HEK293T (cell line): ENCODE measurements at regions not wholly inside any gene's neighbourhood (a gene's known extent, or its start where the extent isn't known, plus 50 kb on each side); places are given as distances from the start of the nearest gene placed in this dataset.
"Not testable (repeated sequence)": the region's sequence is repeated elsewhere in the genome, so short reads cannot be mapped to it uniquely, and the experiment has no call there.

Source experiments
- CTCF ChIA-PET: fragments of 350-600 bp; formaldehyde crosslinking; extraction: SDS; loops from one replicate; lab custom pipeline; 2021; ENCODE audit warnings: antibody characterized with exemption, inconsistent platforms; lab: Yijun Ruan, JAX
- POLR2A ChIA-PET: fragments of 350-600 bp; formaldehyde crosslinking; extraction: SDS; loops from one replicate; lab custom pipeline; 2020; ENCODE audit warnings: antibody characterized with exemption, inconsistent platforms; lab: Yijun Ruan, JAX
- DNase-seq: peaks from one replicate; pipeline ENCODE4 v3.0.0; 2012; ENCODE audit warnings: mixed read lengths; ENCODE audit errors: extremely low spot score
- ARNT ChIP-seq: fragments of 450-650 bp; IDR thresholded peaks from 2 replicates; pipeline ENCODE4 v1.6.1; 2017; ENCODE audit warnings: mild to moderate bottlenecking
- BHLHE40 ChIP-seq: fragments of 450-650 bp; IDR thresholded peaks from 2 replicates; pipeline ENCODE4 v1.6.1; 2016; ENCODE audit warnings: mild to moderate bottlenecking, moderate library complexity, borderline replicate concordance
- CTBP1 ChIP-seq: fragments of 450-650 bp; IDR thresholded peaks from 2 replicates; pipeline ENCODE4 v1.6.1; 2016; ENCODE audit warnings: borderline replicate concordance
- ELF4 ChIP-seq: fragments of 450-650 bp; IDR thresholded peaks from 2 replicates; pipeline ENCODE4 v1.6.1; 2017; ENCODE audit warnings: antibody characterized with exemption
- FOXA1 ChIP-seq: fragments of 450-650 bp; IDR thresholded peaks from 2 replicates; pipeline ENCODE4 v1.6.1; 2016; ENCODE audit warnings: mild to moderate bottlenecking
- FOXK2 ChIP-seq: fragments of 450-650 bp; IDR thresholded peaks from 2 replicates; pipeline ENCODE4 v1.6.1; 2016; ENCODE audit warnings: mild to moderate bottlenecking
- FOXM1 ChIP-seq: fragments of 450-650 bp; IDR thresholded peaks from 2 replicates; pipeline ENCODE4 v1.6.1; 2017; ENCODE audit warnings: mild to moderate bottlenecking, borderline replicate concordance
- HDGF ChIP-seq: fragments of 450-650 bp; IDR thresholded peaks from 2 replicates; pipeline ENCODE4 v1.6.1; 2017; ENCODE audit warnings: antibody characterized with exemption, borderline replicate concordance
- L3MBTL2 ChIP-seq: fragments of 450-650 bp; conservative IDR thresholded peaks from 2 replicates; pipeline ENCODE4 v1.6.1; 2016; ENCODE audit warnings: mild to moderate bottlenecking
- LEF1 ChIP-seq: fragments of 450-650 bp; IDR thresholded peaks from 2 replicates; pipeline ENCODE4 v1.6.1; 2017; ENCODE audit warnings: mild to moderate bottlenecking, borderline replicate concordance
- NFRKB ChIP-seq: fragments of 450-650 bp; IDR thresholded peaks from 2 replicates; pipeline ENCODE4 v1.6.1; 2016; ENCODE audit warnings: mild to moderate bottlenecking, moderate library complexity
- SP1 ChIP-seq: fragments of 450-650 bp; IDR thresholded peaks from 2 replicates; pipeline ENCODE4 v1.6.1; 2017
- SUZ12 ChIP-seq: fragments of 450-650 bp; IDR thresholded peaks from 2 replicates; pipeline ENCODE4 v1.6.1; 2016; ENCODE audit warnings: mild to moderate bottlenecking
- TARDBP ChIP-seq: fragments of 450-650 bp; IDR thresholded peaks from 2 replicates; pipeline ENCODE4 v1.6.1; 2016
- ZNF384 ChIP-seq: fragments of 450-650 bp; IDR thresholded peaks from 2 replicates; pipeline ENCODE4 v1.6.1; 2016
- TF ChIP-seq, protein P1 (sequence below): fragments of 450-650 bp; IDR thresholded peaks from 2 replicates; pipeline ENCODE4 v1.6.1; 2016

DNA sequence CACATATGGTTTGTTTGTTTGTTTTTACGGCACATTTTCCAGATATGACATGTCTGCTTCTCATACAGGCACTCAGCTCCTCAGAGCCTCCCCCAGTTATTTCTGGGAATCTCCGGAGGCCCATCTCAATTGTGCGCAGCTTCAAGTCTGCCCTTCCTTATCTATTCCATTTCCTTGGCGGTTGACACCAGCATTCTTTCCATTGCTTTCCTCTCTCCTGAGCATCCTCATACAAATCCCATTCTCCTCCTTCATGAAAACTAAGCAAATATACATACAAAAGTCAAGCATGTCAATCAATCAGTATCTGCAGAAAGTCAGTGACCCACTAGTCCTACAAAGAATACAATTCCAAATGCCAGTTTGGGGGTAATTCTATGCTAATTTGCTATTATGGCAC is 166.7 kb downstream of the SQOR start:
- POLR2A ChIA-PET: no interaction called here
- CTCF ChIA-PET: no interaction called here
- DNase-seq: no peak
- TF ChIP-seq SP1 (no peak), NFRKB (no peak), SUZ12 (no peak), BHLHE40 (no peak), LEF1 (no peak)
- TF ChIP-seq, protein P1, sequence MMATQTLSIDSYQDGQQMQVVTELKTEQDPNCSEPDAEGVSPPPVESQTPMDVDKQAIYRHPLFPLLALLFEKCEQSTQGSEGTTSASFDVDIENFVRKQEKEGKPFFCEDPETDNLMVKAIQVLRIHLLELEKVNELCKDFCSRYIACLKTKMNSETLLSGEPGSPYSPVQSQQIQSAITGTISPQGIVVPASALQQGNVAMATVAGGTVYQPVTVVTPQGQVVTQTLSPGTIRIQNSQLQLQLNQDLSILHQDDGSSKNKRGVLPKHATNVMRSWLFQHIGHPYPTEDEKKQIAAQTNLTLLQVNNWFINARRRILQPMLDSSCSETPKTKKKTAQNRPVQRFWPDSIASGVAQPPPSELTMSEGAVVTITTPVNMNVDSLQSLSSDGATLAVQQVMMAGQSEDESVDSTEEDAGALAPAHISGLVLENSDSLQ: no peak

DNA sequence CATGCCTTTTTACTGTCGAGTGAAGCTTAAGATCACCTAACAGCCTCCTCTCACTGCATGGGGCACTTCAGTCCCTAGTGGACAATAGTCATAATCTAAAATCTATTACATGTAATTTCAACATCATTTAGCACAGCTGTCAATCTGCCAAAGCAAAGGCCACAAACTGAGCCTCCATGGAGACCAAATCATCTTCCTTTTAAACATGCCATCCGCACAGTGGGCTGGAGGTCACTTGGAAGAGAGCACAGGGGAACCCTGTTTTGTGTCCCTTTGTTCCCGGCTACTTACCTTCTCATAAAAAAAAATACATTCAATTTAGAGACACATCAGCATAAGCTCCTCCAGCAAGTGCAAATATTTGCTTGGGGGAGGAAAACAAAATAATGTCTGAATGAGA is 167.3 kb downstream of the SQOR start:
- POLR2A ChIA-PET: no interaction called here
- CTCF ChIA-PET: interaction anchor here (1.0 kb wide), 1 partner anchor 12 kb away, joined by 3 read pairs; no protein-coding TSS in a partner anchor
- no peak for DNase-seq
- TF ChIP-seq TARDBP: no peak
- TF ChIP-seq FOXA1: no peak
- no peak for TF ChIP-seq LEF1
- TF ChIP-seq, protein P1: no peak
- TF ChIP-seq L3MBTL2: no peak
- no peak for TF ChIP-seq ARNT
- TF ChIP-seq FOXM1: no peak
- TF ChIP-seq SUZ12: no peak
- TF ChIP-seq NFRKB: no peak
- TF ChIP-seq CTBP1: no peak
- no peak for TF ChIP-seq ELF4
- TF ChIP-seq FOXK2: no peak
- no peak for TF ChIP-seq ZNF384
- TF ChIP-seq BHLHE40: no peak
- TF ChIP-seq SP1: no peak
- no peak for TF ChIP-seq HDGF

DNA sequence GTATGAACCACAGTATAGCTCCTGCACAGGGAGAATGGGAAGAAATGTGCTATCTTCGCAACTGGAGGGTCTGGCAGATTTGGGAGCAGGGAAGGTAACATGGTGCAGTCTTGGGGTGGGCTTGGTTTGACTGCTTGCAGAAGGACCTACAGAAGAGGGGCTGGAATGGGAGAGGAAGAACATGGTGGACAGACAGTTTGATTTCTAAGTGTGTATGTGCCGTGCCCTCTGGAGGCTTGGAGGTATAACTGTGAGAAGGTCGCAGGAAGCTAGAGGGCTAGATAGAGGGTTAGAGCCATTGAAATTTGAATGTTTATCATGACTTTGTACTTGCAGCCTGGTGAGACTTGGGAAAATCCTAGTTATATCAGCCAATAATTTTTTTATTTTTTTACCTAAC is 169.2 kb downstream of the SQOR start:
- CTCF ChIA-PET: interaction anchor here (0.6 to 1.8 kb wide), 2 partner anchors 9 to 218 kb away, joined by 4 to 8 read pairs; no protein-coding TSS in a partner anchor
- no peak for TF ChIP-seq ZNF384
- no peak for TF ChIP-seq SUZ12
- TF ChIP-seq BHLHE40: no peak
- no peak for TF ChIP-seq ARNT
- no peak for TF ChIP-seq FOXA1
- no peak for TF ChIP-seq FOXM1
- no peak for TF ChIP-seq SP1
- TF ChIP-seq HDGF: no peak
- TF ChIP-seq, protein P1: no peak
- TF ChIP-seq NFRKB: no peak
- DNase-seq: no peak
- POLR2A ChIA-PET: no interaction called here

GRCh38 chr15:45810201-45810600 is 175.4 kb downstream of the SQOR start:
- DNase-seq: no peak
- ChIA-PET CTCF (no interaction called here), POLR2A (no interaction called here)
- TF ChIP-seq ZNF384 (no peak), SP1 (no peak), HDGF (no peak), NFRKB (no peak)

DNA sequence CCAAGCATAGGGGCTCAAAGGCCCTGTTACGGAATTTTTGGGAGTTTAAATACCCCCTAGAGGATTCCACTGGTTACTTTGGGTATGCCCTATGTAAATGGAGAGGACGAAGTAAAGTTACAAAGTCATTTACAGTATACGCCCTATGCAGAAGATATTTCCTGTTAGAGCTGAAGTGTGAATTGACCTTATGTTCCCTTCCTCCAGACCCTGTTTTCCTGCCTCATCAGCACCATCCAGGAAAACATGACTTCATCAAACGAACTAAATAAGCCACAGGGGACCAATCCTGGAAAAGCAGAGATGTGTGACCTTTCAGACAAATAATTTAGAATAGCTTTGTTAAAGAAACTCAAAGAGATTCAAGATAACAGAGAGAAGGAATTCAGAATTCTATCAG is 177.4 kb downstream of the SQOR start:
- ChIA-PET CTCF (no interaction called here), POLR2A (no interaction called here)
- TF ChIP-seq ZNF384 (no peak), SUZ12 (no peak), NFRKB (no peak), BHLHE40 (no peak), FOXA1 (no peak), ELF4 (no peak), HDGF (no peak), TARDBP (no peak), FOXM1 (no peak), SP1 (no peak)
- TF ChIP-seq, protein P1: no peak
- DNase-seq: no peak

DNA sequence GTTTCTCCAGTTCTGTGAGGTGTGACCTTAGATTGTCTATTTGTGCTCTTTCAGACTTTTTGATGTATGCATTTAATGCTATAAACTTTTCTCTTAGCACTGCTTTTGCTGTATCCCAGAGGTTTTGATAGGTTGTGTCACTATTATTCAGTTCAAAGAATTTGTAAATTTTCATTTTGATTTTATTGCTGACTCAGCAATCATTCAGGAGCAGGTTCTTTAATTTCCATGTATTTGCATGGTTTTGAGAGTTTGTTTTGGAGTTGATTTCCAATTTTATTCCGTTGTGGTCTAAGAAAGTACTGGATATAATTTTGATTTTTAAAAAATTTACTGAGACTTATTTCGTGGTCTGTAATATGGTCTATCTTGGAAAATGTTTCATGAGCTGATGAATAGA is 182.7 kb downstream of the SQOR start:
- CTCF ChIA-PET, POLR2A ChIA-PET: not testable (repeated sequence)

DNA sequence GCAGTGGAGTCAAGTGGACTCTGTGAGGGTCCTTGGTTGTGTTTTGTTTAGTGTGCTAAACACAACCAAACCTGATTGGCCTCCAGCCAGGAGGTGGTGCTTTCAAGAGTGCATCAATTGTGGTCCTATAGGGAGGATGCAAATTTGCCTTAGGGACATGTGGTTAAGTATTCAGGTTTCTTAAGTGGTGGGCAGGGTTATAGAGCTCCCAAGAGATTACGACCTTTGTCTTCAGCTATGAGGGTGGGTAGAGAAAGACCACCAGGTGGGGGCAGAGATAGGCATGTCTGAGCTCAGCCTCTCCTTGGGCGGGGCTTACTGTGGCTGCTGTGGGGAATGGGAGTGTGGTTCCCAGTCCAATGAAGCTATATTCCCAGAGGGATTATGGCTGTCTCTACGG is 186.6 kb downstream of the SQOR start:
- ChIA-PET CTCF (no interaction called here), POLR2A (no interaction called here)
- no peak for DNase-seq
- no peak for TF ChIP-seq SP1
- TF ChIP-seq ZNF384: no peak
- TF ChIP-seq FOXM1: no peak
- no peak for TF ChIP-seq NFRKB

More for the DNA sequence above, 182.7 kb downstream of the SQOR start:
- DNase-seq: not testable (repeated sequence)

- DNase-seq, CTCF ChIA-PET, POLR2A ChIA-PET: not testable (repeated sequence)
These were observed 188.1 kb downstream of the SQOR start for GRCh38 chr15:45822968-45823367.
